Nephron (organoid): ENCODE measurements at regions not wholly inside any gene's neighbourhood (a gene's known extent, or its start where the extent isn't known, plus 50 kb on each side); places are given as distances from the start of the nearest gene placed in this dataset.
"Not testable (repeated sequence)": the region's sequence is repeated elsewhere in the genome, so short reads cannot be mapped to it uniquely, and the experiment has no call there.

Experiments used
- H3K27ac Mint-ChIP-seq, 3 experiments: 2 replicates each; pipeline ENCODE4 v1.8.0; 2020; ENCODE audit warnings: mixed read lengths in 3 of 3, mild to moderate bottlenecking in 2 of 3, moderate library complexity in 1 of 3
- H3K27me3 Mint-ChIP-seq: 2 replicates; pipeline ENCODE4 v1.8.0; 2021; ENCODE audit warnings: low read depth, mild to moderate bottlenecking, moderate library complexity, mixed read lengths
- H3K36me3 Mint-ChIP-seq: 2 replicates; pipeline ENCODE4 v1.8.0; 2020; ENCODE audit warnings: low read depth, mixed read lengths
- H3K4me1 Mint-ChIP-seq: 2 replicates; pipeline ENCODE4 v1.8.0; 2020; ENCODE audit warnings: mixed read lengths
- H3K4me3 Mint-ChIP-seq, 3 experiments: 2 replicates each; pipeline ENCODE4 v1.8.0; 2020; ENCODE audit warnings: mild to moderate bottlenecking in 3 of 3, mixed read lengths in 3 of 3, moderate library complexity in 2 of 3
- H3K9me3 Mint-ChIP-seq: 2 replicates; pipeline ENCODE4 v1.8.0; 2020; ENCODE audit warnings: mixed read lengths
- CTCF ChIP-seq, 3 experiments: fragments of 200-600 bp; sonication (generic); IDR thresholded peaks; one replicate each; pipeline ENCODE4 v1.5.0; 2021; ENCODE audit warnings: antibody characterized with exemption in 3 of 3; ENCODE audit not compliant: unreplicated experiment in 3 of 3

GRCh38 chr20:47854687-47855212 is 69.5 kb upstream of the SULF2 start:
- H3K36me3 Mint-ChIP-seq: peaks cover 19% of the 10 kb centered on the region
- H3K4me3 Mint-ChIP-seq: no peak overlapping the region
- H3K27ac Mint-ChIP-seq: peak overlapping the region in 2 of 3 experiments; percentile 58 to 66
- peaks cover 3% of the 10 kb centered on the region for H3K27me3 Mint-ChIP-seq
- TF ChIP-seq CTCF (IDR thresholded peaks at IDR 0.05; ENCODE audit: unreplicated experiment in 3 of 3): no peak
- H3K4me1 Mint-ChIP-seq: peaks cover 42% of the 10 kb centered on the region
- peaks cover 27% of the 10 kb centered on the region for H3K9me3 Mint-ChIP-seq

DNA sequence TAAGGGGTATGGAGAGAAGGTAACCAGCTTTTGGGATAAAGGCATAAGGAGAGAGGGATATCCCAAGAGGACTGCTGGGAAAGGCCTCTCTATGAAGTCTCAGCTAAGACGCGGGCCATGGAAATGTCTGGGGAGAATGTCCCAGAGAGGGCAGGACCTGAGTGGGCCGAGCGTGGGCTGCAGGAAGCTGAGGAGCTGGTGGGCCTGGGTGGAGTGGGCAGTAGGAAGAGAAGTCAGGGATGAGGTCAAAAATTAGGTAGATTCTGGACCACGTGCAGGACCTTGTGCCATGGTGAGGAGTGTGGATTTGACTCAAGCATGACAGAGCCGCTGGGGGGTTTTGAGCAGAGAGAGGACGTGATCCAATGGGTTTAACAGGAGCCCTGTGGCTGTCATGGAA is 66.5 kb upstream of the SULF2 start:
- Mint-ChIP-seq H3K4me1 (peaks cover 38% of the 10 kb centered on the region), H3K9me3 (peaks cover 29% of the 10 kb centered on the region), H3K27ac (no peak overlapping the region), H3K36me3 (peaks cover 19% of the 10 kb centered on the region), H3K27me3 (peaks cover 17% of the 10 kb centered on the region), H3K4me3 (no peak overlapping the region)
- no peak for TF ChIP-seq CTCF (IDR thresholded peaks at IDR 0.05; ENCODE audit: unreplicated experiment in 3 of 3)

- Mint-ChIP-seq H3K27me3 (peaks cover 17% of the 10 kb centered on the region), H3K27ac (peak overlapping the region in 2 of 3 experiments; percentile 16 to 84), H3K4me3 (no peak overlapping the region), H3K9me3 (peaks cover 26% of the 10 kb centered on the region), H3K4me1 (peaks cover 39% of the 10 kb centered on the region), H3K36me3 (peaks cover 15% of the 10 kb centered on the region)
- TF ChIP-seq CTCF (IDR thresholded peaks at IDR 0.05; ENCODE audit: unreplicated experiment in 3 of 3): no peak
Observed at GRCh38 chr20:47850146-47850545, 64.9 kb upstream of the SULF2 start.

DNA sequence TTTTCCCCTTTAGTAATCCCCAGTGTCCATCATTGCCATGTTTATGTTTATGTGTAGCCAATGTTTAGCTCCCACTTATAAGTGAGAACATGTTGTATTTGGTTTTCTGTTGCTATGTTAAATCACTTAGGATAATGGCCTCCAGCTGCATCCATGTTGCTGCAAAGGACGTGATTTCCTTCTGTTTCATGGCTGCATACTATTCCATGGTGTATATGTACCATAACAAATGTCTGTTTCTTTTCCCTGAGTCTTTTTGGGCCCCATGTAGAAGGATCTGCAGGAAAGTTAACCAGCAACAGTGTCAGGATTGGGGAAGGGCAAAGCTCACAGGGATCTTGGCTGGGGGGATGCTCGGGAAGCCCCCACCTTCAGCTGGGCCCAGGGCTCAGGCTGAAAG is 64.3 kb upstream of the SULF2 start:
- Mint-ChIP-seq H3K27ac (peak overlapping the region in 2 of 3 experiments; percentile 16 to 84), H3K36me3 (peaks cover 10% of the 10 kb centered on the region), H3K9me3 (peaks cover 22% of the 10 kb centered on the region), H3K4me3 (no peak overlapping the region), H3K4me1 (peaks cover 40% of the 10 kb centered on the region), H3K27me3 (peaks cover 17% of the 10 kb centered on the region)
- no peak for TF ChIP-seq CTCF (IDR thresholded peaks at IDR 0.05; ENCODE audit: unreplicated experiment in 3 of 3)

DNA sequence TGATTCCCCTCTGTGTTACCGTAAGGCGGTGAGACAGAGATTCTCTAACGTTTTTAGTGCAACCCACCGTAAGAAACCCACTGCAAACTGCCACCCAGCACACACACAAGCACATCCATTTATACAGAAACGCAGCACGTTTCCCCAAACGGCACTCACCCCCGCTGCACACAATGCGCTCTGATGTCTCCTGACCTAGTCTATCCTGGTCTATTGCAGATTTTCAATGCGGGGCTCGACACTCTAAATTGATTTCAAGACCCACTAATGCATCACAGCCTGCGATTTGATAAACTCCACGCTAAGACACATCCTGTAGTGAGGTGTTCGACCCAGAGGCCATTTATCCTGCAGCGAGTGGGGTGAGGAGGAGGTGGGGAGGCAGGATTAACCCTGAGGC is 63.7 kb upstream of the SULF2 start:
- Mint-ChIP-seq H3K9me3 (peaks cover 17% of the 10 kb centered on the region), H3K4me1 (peaks cover 45% of the 10 kb centered on the region), H3K27ac (peak overlapping the region in 2 of 3 experiments; percentile 6 to 31), H3K36me3 (peaks cover 4% of the 10 kb centered on the region), H3K4me3 (no peak overlapping the region), H3K27me3 (peaks cover 22% of the 10 kb centered on the region)
- TF ChIP-seq CTCF (IDR thresholded peaks at IDR 0.05; ENCODE audit: unreplicated experiment in 3 of 3): no peak

DNA sequence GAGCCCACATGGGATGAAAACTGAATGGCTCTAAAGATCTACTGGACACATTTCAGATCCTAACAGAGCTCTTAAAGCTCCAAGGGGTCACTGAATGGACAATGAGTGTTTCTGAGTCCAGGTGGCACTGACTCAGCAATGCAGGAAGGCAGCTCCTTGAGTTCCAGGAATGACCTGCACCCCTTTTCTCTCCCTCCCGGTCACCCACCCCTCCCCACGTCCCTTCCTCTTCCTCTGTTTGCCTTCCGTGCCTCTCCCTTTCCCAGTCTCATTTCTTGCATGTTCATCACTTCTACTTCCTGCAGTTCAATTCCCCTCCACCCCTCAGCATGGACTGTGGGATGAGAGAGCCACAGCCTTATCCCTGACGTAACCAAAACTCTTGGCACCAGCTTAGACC is 63.3 kb upstream of the SULF2 start:
- peaks cover 16% of the 10 kb centered on the region for H3K9me3 Mint-ChIP-seq
- peak overlapping the region in 2 of 3 experiments; percentile 6 to 31 for H3K27ac Mint-ChIP-seq
- not testable (repeated sequence) for H3K4me3 Mint-ChIP-seq

More for the DNA sequence above, 63.3 kb upstream of the SULF2 start:
- not testable (repeated sequence) for H3K36me3 Mint-ChIP-seq
- Mint-ChIP-seq H3K4me1 (peaks cover 45% of the 10 kb centered on the region), H3K27me3 (peaks cover 22% of the 10 kb centered on the region)
